Psoas muscle (tissue), 7 donors: ENCODE measurements at regions not wholly inside any gene's neighbourhood (a gene's known extent, or its start where the extent isn't known, plus 50 kb on each side); places are given as distances from the start of the nearest gene placed in this dataset.

ENCODE experiments used
- ATAC-seq, 4 donors: fragments of 200-7000 bp; cut with Tn5 transposase; one replicate each; pipeline ENCODE4 v1.9.1; 2020; ENCODE audit warnings: moderate library complexity in 3 of 4, mild to moderate bottlenecking in 2 of 4
- DNase-seq, 2 donors: peaks; one replicate each; pipeline ENCODE4 v3.0.0-alpha.2; 2020
- H3K27ac ChIP-seq: fragments of 200-600 bp; one replicate; pipeline ENCODE4 v1.8.0; 2022
- H3K27me3 ChIP-seq, 3 donors: fragments of 200-600 bp in 1 of 3; one replicate each; pipeline versions ENCODE4 v1.6.1 to v1.8.0; 2013 to 2022; ENCODE audit warnings: low read length in 2 of 3, mild to moderate bottlenecking in 2 of 3, moderate library complexity in 1 of 3; ENCODE audit not compliant: insufficient read depth in 3 of 3
- H3K36me3 ChIP-seq, 2 donors: fragments of 200-600 bp in 1 of 2; one replicate each; pipeline versions ENCODE4 v1.6.1 to v1.8.0; 2013 to 2022; ENCODE audit warnings: low read depth in 1 of 2, mild to moderate bottlenecking in 1 of 2, moderate library complexity in 1 of 2; ENCODE audit not compliant: insufficient read depth in 1 of 2
- H3K4me1 ChIP-seq: fragments of 200-600 bp; one replicate; pipeline ENCODE4 v1.8.0; 2022
- H3K4me3 ChIP-seq: fragments of 200-600 bp; one replicate; pipeline ENCODE4 v1.8.0; 2022; ENCODE audit warnings: mild to moderate bottlenecking
- H3K9me3 ChIP-seq: fragments of 200-600 bp; one replicate; pipeline ENCODE4 v1.8.0; 2022
- WGBS, 3 donors: extraction: QIAGEN DNeasy Blood & Tissue Kit; methylation state at CpG; one replicate each; pipeline versions ENCODE4 v1.1.6 to v1.1.7; 2013; 5-methylcytosine and 5-hydroxymethylcytosine counted together
- intact Hi-C, 2 donors: fragments of 100-400 bp; cut with DNase I; formaldehyde crosslinking; loops; one replicate each; pipeline versions ENCODE4 v1.11.0 to v1.14.2; 2022
- TF ChIP-seq, protein P1 (sequence below): fragments of 200-600 bp; IDR thresholded peaks from one replicate; pipeline ENCODE4 v1.8.0; 2022; ENCODE audit warnings: antibody characterized with exemption
- donor health status: healthy with polysubstance abuse.
- donor health status: DM: no; HTN: no; CAD: no; lungs with moderate emphysema.
- donor health status: Bipolar disorder and iron deficiency.
- donor health status: healthy.
- donor health status: DM: yes; HTN: yes; CAD: no.
- donor health status: DM: no; HTN: no; CAD: no.
- donor health status: DM: yes; HTN: yes; CAD: no.

DNA sequence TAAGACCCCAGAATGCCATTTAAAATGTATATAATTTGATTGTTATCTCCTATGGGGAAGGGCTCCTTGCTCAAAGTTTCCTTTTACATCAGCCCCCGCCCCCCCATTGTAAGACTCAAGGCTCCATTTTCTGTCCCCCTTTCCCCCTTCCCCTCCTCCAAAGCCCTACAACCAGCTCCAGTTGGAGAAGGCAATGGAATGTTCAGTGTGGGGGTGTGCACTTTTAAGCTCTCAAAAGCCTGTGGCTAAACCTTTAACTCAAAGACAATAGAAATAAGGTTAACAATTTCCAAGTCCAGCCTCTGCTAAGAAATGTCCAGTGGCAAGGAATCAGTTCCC is 114.7 kb downstream of the NOG start:
- H3K9me3 ChIP-seq: no peaks in the 10 kb centered on the region
- intact Hi-C loops: no loop called here
- peaks cover 0 to 5% (median 0%) of the 10 kb centered on the region in 3 donors for H3K27me3 ChIP-seq
- ATAC-seq (no peak), DNase-seq (no peak)
- 79 to 96% (median 91%) methylated on average over 1 of the region's 1 CpG for WGBS, 3 donors
- TF ChIP-seq, protein P1, sequence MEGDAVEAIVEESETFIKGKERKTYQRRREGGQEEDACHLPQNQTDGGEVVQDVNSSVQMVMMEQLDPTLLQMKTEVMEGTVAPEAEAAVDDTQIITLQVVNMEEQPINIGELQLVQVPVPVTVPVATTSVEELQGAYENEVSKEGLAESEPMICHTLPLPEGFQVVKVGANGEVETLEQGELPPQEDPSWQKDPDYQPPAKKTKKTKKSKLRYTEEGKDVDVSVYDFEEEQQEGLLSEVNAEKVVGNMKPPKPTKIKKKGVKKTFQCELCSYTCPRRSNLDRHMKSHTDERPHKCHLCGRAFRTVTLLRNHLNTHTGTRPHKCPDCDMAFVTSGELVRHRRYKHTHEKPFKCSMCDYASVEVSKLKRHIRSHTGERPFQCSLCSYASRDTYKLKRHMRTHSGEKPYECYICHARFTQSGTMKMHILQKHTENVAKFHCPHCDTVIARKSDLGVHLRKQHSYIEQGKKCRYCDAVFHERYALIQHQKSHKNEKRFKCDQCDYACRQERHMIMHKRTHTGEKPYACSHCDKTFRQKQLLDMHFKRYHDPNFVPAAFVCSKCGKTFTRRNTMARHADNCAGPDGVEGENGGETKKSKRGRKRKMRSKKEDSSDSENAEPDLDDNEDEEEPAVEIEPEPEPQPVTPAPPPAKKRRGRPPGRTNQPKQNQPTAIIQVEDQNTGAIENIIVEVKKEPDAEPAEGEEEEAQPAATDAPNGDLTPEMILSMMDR: no peak
- no peaks in the 10 kb centered on the region for H3K36me3 ChIP-seq
- no peak overlapping the region for H3K27ac ChIP-seq
- H3K4me1 ChIP-seq: peaks cover 6% of the 10 kb centered on the region
- H3K4me3 ChIP-seq: no peak overlapping the region

DNA sequence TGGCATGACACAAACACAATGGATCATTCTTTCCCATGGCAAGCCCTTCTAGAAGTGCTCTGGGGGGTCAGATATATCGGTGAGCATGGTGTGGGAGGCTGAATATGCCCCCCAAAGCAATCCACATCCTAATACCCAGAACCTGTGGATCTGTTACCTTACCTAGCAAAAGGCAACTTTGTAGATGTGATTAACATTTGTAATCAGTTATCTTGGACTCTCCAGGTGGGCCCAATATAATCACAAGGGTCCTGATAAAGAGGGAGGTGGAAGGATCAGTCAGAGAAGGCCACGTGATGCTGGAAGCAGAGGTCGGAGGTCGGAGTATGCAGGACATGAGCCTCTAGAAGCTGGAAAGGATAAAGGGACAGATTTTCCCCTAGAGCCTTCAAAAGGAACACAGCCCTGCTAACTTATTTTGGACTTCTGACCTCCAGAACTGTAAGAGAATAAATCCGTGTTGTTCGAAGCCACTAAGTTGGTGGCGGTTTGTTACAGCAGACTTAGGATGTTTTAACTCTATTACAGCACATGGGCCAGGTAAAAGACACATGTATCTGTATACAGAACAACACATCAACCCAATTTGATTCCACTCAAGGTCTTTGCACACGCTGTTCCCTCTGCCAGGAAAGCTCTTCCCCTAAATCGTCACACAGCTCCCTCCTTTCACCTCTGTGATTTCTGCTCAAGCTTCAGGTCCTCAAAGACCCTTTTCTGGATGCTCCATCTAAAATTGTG is 115.3 kb downstream of the NOG start:
- peaks cover 6% of the 10 kb centered on the region for H3K4me1 ChIP-seq
- peaks cover 0 to 5% (median 0%) of the 10 kb centered on the region in 3 donors for H3K27me3 ChIP-seq
- no peak overlapping the region for H3K27ac ChIP-seq
- intact Hi-C loops: no loop called here
- H3K36me3 ChIP-seq: no peaks in the 10 kb centered on the region
- no peak for ATAC-seq
- no peak overlapping the region for H3K4me3 ChIP-seq
- TF ChIP-seq, protein P1: no peak
- no peak for DNase-seq
- no peaks in the 10 kb centered on the region for H3K9me3 ChIP-seq
- WGBS, 3 donors: 90 to 91% (median 90%) methylated on average over 9 of the region's 9 CpGs

DNA sequence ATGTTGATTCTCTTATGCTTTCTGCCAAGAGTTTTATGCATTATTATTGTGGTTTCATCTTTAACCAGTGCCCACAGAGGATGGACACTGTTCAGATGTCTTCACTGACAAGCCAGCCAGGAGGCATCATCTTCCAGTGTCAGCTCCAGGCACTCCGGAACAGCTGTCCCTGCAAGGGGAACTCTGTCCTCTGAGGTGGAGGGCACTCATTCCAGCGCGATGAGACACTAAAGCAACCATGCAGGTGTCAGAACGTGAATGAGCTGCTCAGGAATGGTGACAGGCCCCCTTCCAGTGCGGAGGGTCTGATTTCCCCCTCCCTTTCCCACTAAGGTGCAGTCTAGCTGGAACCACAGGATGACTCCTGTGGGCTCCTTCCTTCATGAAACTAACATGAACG is 117.5 kb downstream of the NOG start:
- Histone ChIP-seq H3K9me3 (no peaks in the 10 kb centered on the region), H3K4me3 (no peak overlapping the region), H3K27ac (no peak overlapping the region), H3K36me3 (no peaks in the 10 kb centered on the region), H3K27me3 (peaks cover 0 to 3% (median 0%) of the 10 kb centered on the region in 3 donors), H3K4me1 (peaks cover 6% of the 10 kb centered on the region)
- intact Hi-C loops: loop anchor here in 1 of 2 donors (5.0 kb wide), 1 partner anchor 214 kb away; no protein-coding TSS in a partner anchor
- DNase-seq (peak in 1 of 2 donors; percentile 18), ATAC-seq (peak in 3 of 4 donors; percentile 86 to 92 (median 91))
- 41 to 46% (median 41%) methylated on average over 6 of the region's 6 CpGs for WGBS, 3 donors
- TF ChIP-seq, protein P1: no peak

DNA sequence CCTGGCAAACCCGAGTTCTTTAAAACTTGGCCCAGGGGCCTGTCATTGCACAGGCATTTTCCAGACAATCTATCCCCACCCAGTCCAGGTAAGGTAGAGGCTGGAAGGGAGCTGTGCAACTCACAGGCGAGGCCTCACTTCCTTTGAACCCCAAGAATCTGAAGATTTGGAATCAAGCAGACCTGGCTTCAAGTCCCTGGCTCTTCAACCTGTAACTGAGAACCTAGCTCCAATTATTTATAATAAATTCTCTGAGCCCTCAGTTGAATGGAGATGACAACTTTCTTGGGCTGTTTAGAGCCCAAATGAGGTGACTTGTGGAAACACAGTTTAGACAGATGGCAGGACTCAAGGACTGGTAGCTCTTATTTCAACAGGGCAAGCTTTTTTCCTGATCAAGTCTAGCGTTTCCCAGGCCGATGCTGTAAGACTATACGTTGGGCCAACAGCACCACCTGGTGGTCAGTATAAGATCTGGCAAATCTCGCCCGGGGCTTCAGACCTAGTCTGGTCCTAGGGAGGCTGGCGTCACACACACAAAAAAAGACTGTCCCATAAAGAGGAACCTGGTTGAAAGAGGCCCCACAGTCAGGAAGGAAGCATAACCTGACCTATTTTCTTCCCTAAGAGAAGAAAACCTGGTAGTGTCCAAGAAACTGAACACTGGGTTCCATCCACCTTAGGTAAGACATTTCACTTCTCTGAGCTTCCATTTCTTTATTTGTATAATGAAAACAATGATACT is 117.9 kb downstream of the C17orf67 start:
- TF ChIP-seq, protein P1: peak; percentile 85
- Histone ChIP-seq H3K4me3 (no peak overlapping the region), H3K9me3 (no peaks in the 10 kb centered on the region), H3K27me3 (no peaks in the 10 kb centered on the region), H3K4me1 (peaks cover 4% of the 10 kb centered on the region), H3K27ac (no peak overlapping the region), H3K36me3 (no peaks in the 10 kb centered on the region)
- intact Hi-C loops: loop anchor here (1.0 to 5.0 kb wide), 5 partner anchors 62 to 868 kb away; partner anchors contain the start of gene NOG (in 1 of the 2)
- DNase-seq (peak; percentile 77 to 82), ATAC-seq (peak; percentile 87 to 99 (median 90))
- WGBS, 3 donors: 20 to 24% (median 22%) methylated on average over 8 of the region's 8 CpGs
